Nephron progenitor cell (in vitro differentiated cells): ENCODE measurements at regions not wholly inside any gene's neighbourhood (a gene's known extent, or its start where the extent isn't known, plus 50 kb on each side); places are given as distances from the start of the nearest gene placed in this dataset.

Experiments
- DNase-seq: peaks from one replicate; pipeline ENCODE4 v3.0.0; 2021
- H3K27ac Mint-ChIP-seq: 2 replicates; pipeline ENCODE4 v1.8.0; 2021; ENCODE audit warnings: mild to moderate bottlenecking, moderate library complexity, mixed read lengths
- H3K27me3 Mint-ChIP-seq: 2 replicates; pipeline ENCODE4 v1.8.0; 2021; ENCODE audit warnings: mild to moderate bottlenecking, low read depth, mixed read lengths; ENCODE audit not compliant: poor library complexity
- H3K36me3 Mint-ChIP-seq: 2 replicates; pipeline ENCODE4 v1.8.0; 2021; ENCODE audit warnings: low read depth, mixed read lengths
- H3K4me1 Mint-ChIP-seq: 2 replicates; pipeline ENCODE4 v1.8.0; 2021; ENCODE audit warnings: mixed read lengths
- H3K4me3 Mint-ChIP-seq: 2 replicates; pipeline ENCODE4 v1.8.0; 2021; ENCODE audit warnings: mild to moderate bottlenecking, moderate library complexity, mixed read lengths
- H3K9me3 Mint-ChIP-seq: 2 replicates; pipeline ENCODE4 v1.8.0; 2021; ENCODE audit warnings: mild to moderate bottlenecking, moderate library complexity, mixed read lengths
- CTCF ChIP-seq: fragments of 200-600 bp; sonication (generic); IDR thresholded peaks from 2 replicates; pipeline ENCODE4 v1.5.0; 2021; ENCODE audit warnings: antibody characterized with exemption

GRCh38 chr16:55030944-55031343, 100.3 kb downstream of the IRX5 start:
- no peak for DNase-seq
- H3K4me1 Mint-ChIP-seq = peaks cover 5% of the 10 kb centered on the region
- TF ChIP-seq CTCF = no peak
- peaks cover 5% of the 10 kb centered on the region for H3K36me3 Mint-ChIP-seq
- no peak overlapping the region for H3K4me3 Mint-ChIP-seq
- peaks cover 13% of the 10 kb centered on the region for H3K27me3 Mint-ChIP-seq
- no peak overlapping the region for H3K27ac Mint-ChIP-seq
- peaks cover 35% of the 10 kb centered on the region for H3K9me3 Mint-ChIP-seq

GRCh38 chr16:55031481-55031880, 100.8 kb downstream of the IRX5 start:
- Mint-ChIP-seq H3K27ac (no peak overlapping the region), H3K4me1 (peaks cover 5% of the 10 kb centered on the region), H3K9me3 (peaks cover 30% of the 10 kb centered on the region), H3K4me3 (no peak overlapping the region), H3K36me3 (peaks cover 5% of the 10 kb centered on the region), H3K27me3 (peaks cover 16% of the 10 kb centered on the region)
- no peak for DNase-seq
- TF ChIP-seq CTCF = no peak

GRCh38 chr16:55033225-55034156, 102.8 kb downstream of the IRX5 start:
- peaks cover 11% of the 10 kb centered on the region for H3K4me1 Mint-ChIP-seq
- peaks cover 5% of the 10 kb centered on the region for H3K36me3 Mint-ChIP-seq
- peaks cover 16% of the 10 kb centered on the region for H3K9me3 Mint-ChIP-seq
- TF ChIP-seq CTCF = no peak
- no peak overlapping the region for H3K4me3 Mint-ChIP-seq
- H3K27me3 Mint-ChIP-seq = peaks cover 22% of the 10 kb centered on the region
- no peak overlapping the region for H3K27ac Mint-ChIP-seq
- no peak for DNase-seq

- TF ChIP-seq CTCF = peak; percentile 58
- peaks cover 21% of the 10 kb centered on the region for H3K27me3 Mint-ChIP-seq
- DNase-seq = peak; percentile 76
- H3K36me3 Mint-ChIP-seq = no peaks in the 10 kb centered on the region
- H3K9me3 Mint-ChIP-seq = peaks cover 2% of the 10 kb centered on the region
- H3K4me3 Mint-ChIP-seq = no peak overlapping the region
- H3K4me1 Mint-ChIP-seq = peaks cover 11% of the 10 kb centered on the region
- H3K27ac Mint-ChIP-seq = no peak overlapping the region
Measured at GRCh38 chr16:55035029-55035428, 104.4 kb downstream of the IRX5 start.

GRCh38 chr16:55035956-55036355, 105.3 kb downstream of the IRX5 start:
- H3K36me3 Mint-ChIP-seq = no peaks in the 10 kb centered on the region
- peaks cover 22% of the 10 kb centered on the region for H3K27me3 Mint-ChIP-seq

More at GRCh38 chr16:55035956-55036355, 105.3 kb downstream of the IRX5 start:
- Mint-ChIP-seq H3K9me3 (no peaks in the 10 kb centered on the region), H3K4me1 (peaks cover 18% of the 10 kb centered on the region), H3K4me3 (no peak overlapping the region), H3K27ac (no peak overlapping the region)
- no peak for TF ChIP-seq CTCF
- no peak for DNase-seq
